Esophagus muscularis mucosa (tissue), 4 donors: ENCODE measurements at regions not wholly inside any gene's neighbourhood (a gene's known extent, or its start where the extent isn't known, plus 50 kb on each side); places are given as distances from the start of the nearest gene placed in this dataset.

Source experiments
- DNase-seq: peaks from one replicate; pipeline ENCODE4 v3.0.0-alpha.2; 2017; ENCODE audit errors: extremely low spot score
- H3K27ac ChIP-seq, 4 donors: fragments of 200-600 bp; sonication (generic); replicated peaks in 1 of 4; 1 replicate in 3 of 4; 2 replicates in 1 of 4; pipeline ENCODE4 v1.5.1; 2016 to 2019; ENCODE audit warnings: mild to moderate bottlenecking in 1 of 4
- H3K27me3 ChIP-seq, 4 donors: fragments of 200-600 bp; sonication (generic); one replicate each; pipeline versions ENCODE4 v1.5.1 to v1.6.0; 2016 to 2019
- H3K36me3 ChIP-seq, 4 donors: fragments of 200-600 bp; sonication (generic); one replicate each; pipeline ENCODE4 v1.5.1; 2016 to 2019
- H3K4me1 ChIP-seq, 4 donors: fragments of 200-600 bp; sonication (generic); one replicate each; pipeline ENCODE4 v1.5.1; 2016 to 2019
- H3K4me3 ChIP-seq, 4 donors: fragments of 200-600 bp; sonication (generic); 1 replicate in 2 of 4; 2 replicates in 2 of 4; pipeline ENCODE4 v1.5.1; 2016 to 2019; ENCODE audit warnings: mild to moderate bottlenecking in 4 of 4, moderate library complexity in 1 of 4
- H3K9me3 ChIP-seq, 4 donors: fragments of 200-600 bp; sonication (generic); 1 replicate in 3 of 4; 2 replicates in 1 of 4; pipeline ENCODE4 v1.5.1; 2016 to 2019
- EP300 ChIP-seq: sonication (generic); formaldehyde crosslinking; IDR thresholded peaks from one replicate; pipeline ENCODE4 v1.6.1; 2017; ENCODE audit warnings: antibody characterized with exemption
- POLR2A ChIP-seq: fragments of 450-650 bp; IDR thresholded peaks from one replicate; pipeline ENCODE4 v1.6.1; 2017; ENCODE audit warnings: antibody characterized with exemption, moderate library complexity, mild to moderate bottlenecking, low read depth
- POLR2AphosphoS5 ChIP-seq, 2 donors: sonication (generic); formaldehyde crosslinking; IDR thresholded peaks; one replicate each; pipeline ENCODE4 v1.6.1; 2017; ENCODE audit warnings: antibody characterized with exemption in 2 of 2
- WGBS: methylation state at CpG from one replicate; pipeline ENCODE4 v1.1.5; 2018; 5-methylcytosine and 5-hydroxymethylcytosine counted together
- intact Hi-C: fragments of 100-400 bp; cut with DNase I; formaldehyde crosslinking; loops from one replicate; pipeline ENCODE4 v1.15.1; 2023
- TF ChIP-seq, protein P1 (sequence below), 3 experiments: fragments of 200-600 bp in 2 of 3; fragments of 450-650 bp in 1 of 3; sonication (generic) in 2 of 3; IDR thresholded peaks; one replicate each; pipeline ENCODE4 v1.5.1; 2017 to 2019; ENCODE audit warnings: antibody characterized with exemption in 3 of 3, mild to moderate bottlenecking in 2 of 3, moderate library complexity in 1 of 3

DNA sequence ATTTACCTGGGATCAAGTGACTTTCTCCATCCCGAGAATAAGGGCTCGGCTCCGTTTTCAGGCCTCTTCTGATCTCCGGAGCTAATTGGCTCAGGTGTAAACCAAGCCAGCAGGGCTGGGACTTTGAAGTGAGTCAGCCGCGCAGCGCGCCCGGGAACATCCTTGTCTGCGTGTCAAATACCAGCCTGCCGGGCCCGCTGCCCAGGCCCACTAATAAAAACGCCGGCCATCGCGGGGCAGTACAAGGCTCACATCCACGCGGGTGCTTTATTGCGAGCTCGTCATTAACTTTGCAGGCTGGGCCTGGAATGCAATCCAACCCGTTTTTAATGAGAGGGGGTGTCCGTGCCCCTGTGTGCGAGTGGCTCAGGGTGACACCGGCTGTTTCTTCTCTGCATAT lies 416.8 kb downstream of the IRX2 start:
- intact Hi-C loops, result no loop called here
- 60% methylated on average over 17 of the region's 24 CpGs for WGBS

DNA sequence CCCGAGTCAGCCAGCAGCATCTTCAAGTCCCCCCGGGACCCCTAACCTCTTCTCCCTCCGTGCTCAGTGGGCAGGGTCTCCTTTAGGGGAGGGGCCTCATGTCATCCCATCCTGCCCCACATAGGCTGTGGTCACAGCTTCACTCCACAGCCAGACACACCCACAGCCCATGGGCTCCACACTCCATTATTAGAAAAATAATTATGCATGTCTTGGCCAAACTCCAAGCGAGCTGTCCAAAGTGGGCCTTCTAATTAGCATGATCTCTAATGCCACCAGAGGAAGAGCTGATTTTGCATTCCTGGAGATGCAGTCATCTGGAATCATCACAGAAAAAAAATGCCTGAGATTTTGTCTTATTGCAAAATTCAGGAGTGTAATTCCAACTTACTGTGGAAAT lies 418.2 kb downstream of the IRX2 start:
- Histone ChIP-seq H3K36me3 (no peaks in the 10 kb centered on the region), H3K4me1 (no peaks in the 10 kb centered on the region), H3K27me3 (peaks cover 0 to 21% (median 0%) of the 10 kb centered on the region in 4 donors), H3K4me3 (no peak overlapping the region), H3K9me3 (no peaks in the 10 kb centered on the region), H3K27ac (no peak overlapping the region)
- WGBS, result 66% methylated on average over 3 of the region's 4 CpGs
- DNase-seq, result peak; percentile 88
- intact Hi-C loops, result no loop called here
- TF ChIP-seq POLR2AphosphoS5 (IDR thresholded peaks at IDR 0.05) (no peak), POLR2A (no peak), EP300 (no peak)
- TF ChIP-seq, protein P1, sequence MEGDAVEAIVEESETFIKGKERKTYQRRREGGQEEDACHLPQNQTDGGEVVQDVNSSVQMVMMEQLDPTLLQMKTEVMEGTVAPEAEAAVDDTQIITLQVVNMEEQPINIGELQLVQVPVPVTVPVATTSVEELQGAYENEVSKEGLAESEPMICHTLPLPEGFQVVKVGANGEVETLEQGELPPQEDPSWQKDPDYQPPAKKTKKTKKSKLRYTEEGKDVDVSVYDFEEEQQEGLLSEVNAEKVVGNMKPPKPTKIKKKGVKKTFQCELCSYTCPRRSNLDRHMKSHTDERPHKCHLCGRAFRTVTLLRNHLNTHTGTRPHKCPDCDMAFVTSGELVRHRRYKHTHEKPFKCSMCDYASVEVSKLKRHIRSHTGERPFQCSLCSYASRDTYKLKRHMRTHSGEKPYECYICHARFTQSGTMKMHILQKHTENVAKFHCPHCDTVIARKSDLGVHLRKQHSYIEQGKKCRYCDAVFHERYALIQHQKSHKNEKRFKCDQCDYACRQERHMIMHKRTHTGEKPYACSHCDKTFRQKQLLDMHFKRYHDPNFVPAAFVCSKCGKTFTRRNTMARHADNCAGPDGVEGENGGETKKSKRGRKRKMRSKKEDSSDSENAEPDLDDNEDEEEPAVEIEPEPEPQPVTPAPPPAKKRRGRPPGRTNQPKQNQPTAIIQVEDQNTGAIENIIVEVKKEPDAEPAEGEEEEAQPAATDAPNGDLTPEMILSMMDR (IDR thresholded peaks at IDR 0.05), result no peak

More for the DNA sequence above, 416.8 kb downstream of the IRX2 start:
- peaks cover 0 to 21% (median 0%) of the 10 kb centered on the region in 4 donors for H3K27me3 ChIP-seq
- no peak for DNase-seq
- H3K9me3 ChIP-seq, result no peaks in the 10 kb centered on the region
- H3K4me1 ChIP-seq, result no peaks in the 10 kb centered on the region
- no peaks in the 10 kb centered on the region for H3K36me3 ChIP-seq
- no peak overlapping the region for H3K4me3 ChIP-seq
- TF ChIP-seq EP300, result no peak
- H3K27ac ChIP-seq, result no peak overlapping the region

DNA sequence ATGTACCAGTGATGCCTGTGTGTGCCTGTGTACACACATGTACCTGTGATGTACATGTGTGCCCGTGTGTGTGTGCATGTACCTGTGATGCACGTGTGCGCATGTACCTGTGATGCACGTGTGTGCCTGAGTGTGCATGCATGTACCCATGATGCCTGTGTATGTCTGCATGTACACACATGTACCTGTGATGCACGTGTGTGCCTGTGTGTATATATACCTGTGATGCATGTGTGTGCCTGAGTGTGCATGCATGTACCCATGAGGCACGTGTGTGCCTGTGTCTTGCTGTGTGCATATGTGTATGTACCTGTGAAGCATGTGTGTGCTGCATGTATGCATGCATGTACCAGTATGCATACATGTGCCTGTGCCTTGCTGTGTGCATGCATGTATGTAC lies 419.0 kb downstream of the IRX2 start:
- no peak for TF ChIP-seq EP300
- TF ChIP-seq, protein P1 (IDR thresholded peaks at IDR 0.05), result no peak
- Histone ChIP-seq H3K4me3 (no peak overlapping the region), H3K4me1 (no peaks in the 10 kb centered on the region), H3K27ac (no peak overlapping the region), H3K27me3 (peaks cover 0 to 21% (median 0%) of the 10 kb centered on the region in 4 donors), H3K36me3 (no peaks in the 10 kb centered on the region), H3K9me3 (no peaks in the 10 kb centered on the region)
- intact Hi-C loops, result no loop called here
- peak; percentile 82 for DNase-seq
- whole genome bisulfite sequencing, result 64% methylated on average over 5 of the region's 6 CpGs

DNA sequence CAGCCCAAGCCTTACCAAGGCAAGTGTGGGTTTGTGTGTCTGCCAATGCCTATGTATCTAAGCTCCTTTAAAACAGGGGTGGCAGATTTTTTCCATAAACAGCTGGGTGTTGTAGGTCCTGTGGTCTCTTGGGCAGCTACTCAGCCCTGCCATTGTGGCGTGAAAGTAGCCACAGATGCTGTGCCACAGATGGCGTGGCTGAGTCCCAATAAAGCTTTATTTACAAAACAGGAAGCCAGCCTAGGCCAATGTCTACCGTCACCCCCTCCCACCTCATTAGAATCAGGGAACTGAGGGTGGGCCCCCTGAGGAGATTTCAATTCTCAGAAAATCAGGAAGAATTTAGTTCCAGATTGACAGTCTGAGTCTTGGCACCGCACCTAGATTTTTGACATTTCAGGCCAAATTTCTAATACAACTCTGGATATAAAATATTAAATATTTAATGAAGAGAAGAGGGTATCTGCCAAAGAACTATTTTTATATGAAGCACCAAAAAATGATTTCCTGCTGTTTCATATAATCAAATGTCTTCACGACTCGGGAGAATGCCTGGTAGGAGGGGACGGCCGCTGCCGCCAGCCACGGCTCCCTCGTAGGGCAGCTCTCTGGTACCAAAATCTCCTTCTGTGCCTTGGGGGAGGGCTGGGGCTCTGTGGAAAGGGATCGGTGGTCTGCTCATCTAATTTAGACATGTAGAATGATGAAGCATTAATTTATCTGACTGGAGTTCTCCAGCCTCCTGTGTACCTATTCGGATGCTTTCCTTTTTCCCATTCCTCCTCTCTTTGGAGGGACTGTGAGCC lies 420.9 kb downstream of the IRX2 start:
- DNase-seq, result peak; percentile 88
- H3K36me3 ChIP-seq, result no peaks in the 10 kb centered on the region
- 75% methylated on average over 13 of the region's 13 CpGs for WGBS
- intact Hi-C loops, result no loop called here
- H3K9me3 ChIP-seq, result no peaks in the 10 kb centered on the region
- H3K4me3 ChIP-seq, result no peak overlapping the region
- H3K27ac ChIP-seq, result no peak overlapping the region
- no peaks in the 10 kb centered on the region for H3K4me1 ChIP-seq
- TF ChIP-seq POLR2AphosphoS5 (IDR thresholded peaks at IDR 0.05) (no peak), POLR2A (no peak), EP300 (no peak)
- TF ChIP-seq, protein P1 (IDR thresholded peaks at IDR 0.05), result no peak
- peaks cover 0 to 20% (median 0%) of the 10 kb centered on the region in 4 donors for H3K27me3 ChIP-seq

DNA sequence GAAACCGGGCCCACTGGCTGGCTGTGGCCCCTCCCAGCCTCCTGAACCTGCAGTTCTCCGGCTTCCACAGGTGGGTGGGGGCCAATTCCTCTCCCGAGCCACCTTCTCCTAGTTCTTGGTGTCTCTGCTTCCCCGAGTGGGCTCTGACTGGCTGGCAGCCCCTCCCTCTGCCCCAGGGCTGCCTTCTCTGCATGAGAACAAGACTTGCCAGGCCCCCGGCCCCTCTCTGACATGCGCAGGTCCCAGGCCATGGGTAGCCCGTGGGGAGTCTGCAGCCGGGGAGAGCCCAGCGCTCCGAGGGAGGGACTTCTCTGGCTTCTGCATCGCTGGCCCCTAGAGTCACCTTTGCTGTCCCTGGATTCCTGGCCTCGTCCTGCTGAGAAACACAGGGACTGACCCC lies 421.7 kb downstream of the IRX2 start:
- no peak for TF ChIP-seq POLR2AphosphoS5 (IDR thresholded peaks at IDR 0.05)
- no peak for TF ChIP-seq EP300
- TF ChIP-seq POLR2A, result no peak
- TF ChIP-seq, protein P1 (IDR thresholded peaks at IDR 0.05), result no peak
- 80% methylated on average over 4 of the region's 12 CpGs for WGBS
- intact Hi-C loops, result no loop called here

More for the DNA sequence above, 421.7 kb downstream of the IRX2 start:
- Histone ChIP-seq H3K27ac (no peak overlapping the region), H3K4me1 (no peaks in the 10 kb centered on the region), H3K9me3 (no peaks in the 10 kb centered on the region), H3K4me3 (no peak overlapping the region), H3K27me3 (peaks cover 0 to 22% (median 0%) of the 10 kb centered on the region in 4 donors), H3K36me3 (no peaks in the 10 kb centered on the region)
- DNase-seq, result peak; percentile 87
